T-cell (primary cell): ENCODE measurements at regions not wholly inside any gene's neighbourhood (a gene's known extent, or its start where the extent isn't known, plus 50 kb on each side); places are given as distances from the start of the nearest gene placed in this dataset.

Source experiments
- ATAC-seq, 4 experiments: fragments of 200-7000 bp in 3 of 4; fragments of 150-1000 bp in 1 of 4; cut with Tn5 transposase; replicated peaks in 1 of 4; 1 replicate in 3 of 4; 2 replicates in 1 of 4; pipeline ENCODE4 v1.10.0; 2021; ENCODE audit warnings: moderate library complexity in 3 of 4, mild to moderate bottlenecking in 2 of 4, moderate number of reproducible peaks in 1 of 4
- CTCF ChIA-PET, 2 donors: fragments of 300-600 bp; sonication (Branson Sonifier 250); formaldehyde crosslinking; loops; one replicate each; lab custom pipeline; 2022; ENCODE audit warnings: antibody characterized with exemption in 2 of 2; lab: Charles Lee
- POLR2A ChIA-PET, 2 donors: fragments of 300-600 bp; sonication (Branson Sonifier 250); formaldehyde crosslinking; loops; one replicate each; lab custom pipeline; 2022; ENCODE audit warnings: antibody characterized with exemption in 2 of 2; lab: Charles Lee
- DNase-seq, 35 experiments: peaks; one replicate each; pipeline versions ENCODE4 v3.0.0 to v3.0.0-alpha.2; 2013 to 2023
- H3K27ac ChIP-seq: one replicate; pipeline ENCODE4 v1.5.1; 2013; ENCODE audit warnings: low read length
- H3K27me3 ChIP-seq, 2 experiments: replicated peaks in 1 of 2; 1 replicate in 1 of 2; 2 replicates in 1 of 2; pipeline versions ENCODE4 v1.6.1 to v1.7.0; 2013; ENCODE audit warnings: low read length in 1 of 2, mixed read lengths in 1 of 2; ENCODE audit not compliant: control insufficient read depth in 2 of 2, insufficient read depth in 2 of 2; ENCODE audit errors: extremely low read depth in 1 of 2
- H3K36me3 ChIP-seq, 2 donors: 1 replicate in 1 of 2; 2 replicates in 1 of 2; pipeline versions ENCODE4 v1.6.1 to v1.7.0; 2013; ENCODE audit warnings: low read length in 1 of 2; ENCODE audit not compliant: control insufficient read depth in 2 of 2, insufficient read depth in 1 of 2; ENCODE audit errors: extremely low read depth in 1 of 2
- H3K4me1 ChIP-seq, 2 experiments: 1 replicate in 1 of 2; 2 replicates in 1 of 2; pipeline versions ENCODE4 v1.6.1 to v1.7.0; 2013; ENCODE audit warnings: low read length in 2 of 2, mixed read lengths in 1 of 2; ENCODE audit not compliant: insufficient read depth in 2 of 2, control insufficient read depth in 1 of 2; ENCODE audit errors: extremely low read depth in 1 of 2
- H3K4me3 ChIP-seq, 2 donors: 1 replicate in 1 of 2; 2 replicates in 1 of 2; pipeline versions ENCODE4 v1.5.1 to v1.7.0; 2013; ENCODE audit warnings: mild to moderate bottlenecking in 2 of 2, low read length in 1 of 2, moderate library complexity in 1 of 2; ENCODE audit not compliant: control insufficient read depth in 1 of 2; ENCODE audit errors: extremely low read depth in 1 of 2
- H3K9me3 ChIP-seq: 2 replicates; pipeline ENCODE4 v1.7.0; 2013
- H3K27ac Mint-ChIP-seq, 2 donors: one replicate each; pipeline ENCODE4 v1.8.0; 2020 to 2021; ENCODE audit warnings: mild to moderate bottlenecking in 2 of 2, mixed read lengths in 2 of 2
- H3K27me3 Mint-ChIP-seq, 2 donors: one replicate each; pipeline ENCODE4 v1.8.0; 2021 to 2022; ENCODE audit warnings: mixed read lengths in 2 of 2
- H3K36me3 Mint-ChIP-seq: one replicate; pipeline ENCODE4 v1.8.0; 2021; ENCODE audit warnings: mixed read lengths
- H3K4me1 Mint-ChIP-seq, 3 donors: one replicate each; pipeline ENCODE4 v1.8.0; 2020 to 2022; ENCODE audit warnings: mixed read lengths in 3 of 3, mild to moderate bottlenecking in 1 of 3
- H3K4me3 Mint-ChIP-seq, 3 donors: one replicate each; pipeline ENCODE4 v1.8.0; 2020 to 2022; ENCODE audit warnings: mild to moderate bottlenecking in 3 of 3, mixed read lengths in 3 of 3, moderate library complexity in 3 of 3
- H3K9me3 Mint-ChIP-seq, 3 donors: one replicate each; pipeline ENCODE4 v1.8.0; 2020 to 2022; ENCODE audit warnings: mixed read lengths in 3 of 3
- WGBS: methylation state at CpG from one replicate; pipeline ENCODE4 v1.1.5; 2013; ENCODE audit warnings: missing lambda C conversion rate; ENCODE audit not compliant: insufficient coverage; 5-methylcytosine and 5-hydroxymethylcytosine counted together

DNA sequence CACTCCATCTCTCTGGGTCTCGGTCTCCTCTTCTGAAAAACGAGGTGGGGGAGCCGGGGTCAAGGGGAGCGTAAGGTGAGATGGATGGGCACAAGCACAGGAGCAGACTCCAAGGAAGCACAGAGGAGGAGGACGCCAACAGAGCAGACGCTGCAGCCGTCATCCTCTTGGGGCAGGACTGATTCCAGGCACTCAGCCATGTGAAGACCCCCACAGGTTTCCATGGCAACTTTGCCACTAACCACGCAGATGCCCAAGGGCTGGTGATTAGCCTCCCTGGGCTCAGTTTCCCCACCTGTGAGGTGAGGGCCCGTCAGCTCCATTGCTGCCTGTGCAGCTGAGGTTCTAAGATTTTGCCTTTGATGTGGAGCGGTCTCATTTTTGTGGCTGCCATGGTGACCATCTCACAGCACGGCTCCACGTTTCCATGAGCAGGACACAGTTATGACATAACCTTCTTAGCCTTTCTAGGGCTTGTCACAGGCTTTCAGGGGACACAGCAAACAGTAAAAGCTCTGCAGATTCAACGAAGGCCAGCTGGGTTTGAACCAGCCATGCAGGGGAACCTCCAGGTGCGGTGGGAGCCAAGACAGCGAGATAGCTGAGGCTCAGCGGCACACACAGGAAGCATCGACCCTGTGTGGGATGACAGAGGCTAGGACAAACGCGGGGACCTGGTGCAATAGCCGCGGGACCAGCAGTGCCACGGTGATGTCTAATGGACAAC, 170.3 kb downstream of the NUP210 start:
- ChIA-PET CTCF (no interaction called here), POLR2A (no interaction called here)
- no peaks in the 10 kb centered on the region for H3K4me1 ChIP-seq
- H3K9me3 ChIP-seq: no peaks in the 10 kb centered on the region
- WGBS: 64% methylated on average over 17 of the region's 22 CpGs
- ATAC-seq (no peak), DNase-seq (no peak)
- no peak overlapping the region for H3K4me3 Mint-ChIP-seq
- no peak overlapping the region for H3K27ac Mint-ChIP-seq
- no peaks in the 10 kb centered on the region for H3K9me3 Mint-ChIP-seq
- H3K36me3 ChIP-seq: no peaks in the 10 kb centered on the region
- peaks cover 10 to 12% of the 10 kb centered on the region in 2 donors for H3K27me3 Mint-ChIP-seq
- peaks cover 0 to 38% of the 10 kb centered on the region in 2 experiments for H3K27me3 ChIP-seq
- no peaks in the 10 kb centered on the region for H3K4me1 Mint-ChIP-seq
- no peaks in the 10 kb centered on the region for H3K36me3 Mint-ChIP-seq
- H3K4me3 ChIP-seq: no peak overlapping the region
- H3K27ac ChIP-seq: no peak overlapping the region

GRCh38 chr3:13248640-13249039, 171.5 kb downstream of the NUP210 start:
- peaks cover 10 to 12% of the 10 kb centered on the region in 2 donors for H3K27me3 Mint-ChIP-seq
- no peaks in the 10 kb centered on the region for H3K9me3 Mint-ChIP-seq
- no peak overlapping the region for H3K4me3 Mint-ChIP-seq
- DNase-seq (no peak), ATAC-seq (no peak)
- Histone ChIP-seq H3K36me3 (no peaks in the 10 kb centered on the region), H3K9me3 (no peaks in the 10 kb centered on the region), H3K4me3 (no peak overlapping the region), H3K27ac (no peak overlapping the region), H3K27me3 (peaks cover 0 to 29% of the 10 kb centered on the region in 2 experiments), H3K4me1 (no peaks in the 10 kb centered on the region)
- H3K36me3 Mint-ChIP-seq: no peaks in the 10 kb centered on the region
- H3K4me1 Mint-ChIP-seq: no peaks in the 10 kb centered on the region
- 58% methylated on average over 2 of the region's 6 CpGs for WGBS
- ChIA-PET POLR2A (interaction anchor here in 1 of 2 donors (0.6 kb wide), 1 partner anchor 955 kb away, joined by 6 read pairs; no protein-coding TSS in a partner anchor), CTCF (interaction anchor here in 1 of 2 donors (0.7 kb wide), 1 partner anchor 1039 kb away, joined by 5 read pairs; no protein-coding TSS in a partner anchor)
- H3K27ac Mint-ChIP-seq: no peak overlapping the region

DNA sequence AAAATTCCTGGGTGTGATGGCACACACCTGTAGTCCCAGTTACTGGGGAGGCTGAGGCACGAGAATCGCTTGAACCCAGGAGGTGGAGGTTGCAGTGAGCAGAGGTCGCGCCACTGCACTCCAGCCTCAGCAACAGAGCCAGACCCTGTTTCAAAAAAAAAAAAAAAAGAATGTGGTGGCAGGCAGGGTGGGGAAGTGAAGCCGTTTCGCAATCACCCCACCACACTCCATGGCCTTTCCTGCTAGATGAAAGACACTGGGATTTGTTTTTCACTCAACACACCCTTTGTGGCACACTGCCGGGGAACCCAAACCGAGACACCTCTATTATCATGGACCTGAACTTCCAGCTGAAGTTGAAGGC, 172.4 kb upstream of the IQSEC1 start:
- no peak for ATAC-seq
- no peaks in the 10 kb centered on the region for H3K9me3 ChIP-seq
- Mint-ChIP-seq H3K9me3 (no peaks in the 10 kb centered on the region), H3K4me3 (no peak overlapping the region), H3K27ac (no peak overlapping the region), H3K4me1 (no peaks in the 10 kb centered on the region), H3K27me3 (no peaks in the 10 kb centered on the region), H3K36me3 (no peaks in the 10 kb centered on the region)
- H3K4me1 ChIP-seq: no peaks in the 10 kb centered on the region
- no peak overlapping the region for H3K4me3 ChIP-seq
- DNase-seq: no peak
- no CpG with 5 or more reads among the region's 8 CpGs for WGBS
- CTCF ChIA-PET: no interaction called here
- no peak overlapping the region for H3K27ac ChIP-seq
- no peaks in the 10 kb centered on the region for H3K36me3 ChIP-seq
- POLR2A ChIA-PET: no interaction called here
- peaks cover 0 to 25% of the 10 kb centered on the region in 2 experiments for H3K27me3 ChIP-seq

- Histone ChIP-seq H3K9me3 (no peaks in the 10 kb centered on the region), H3K4me1 (no peaks in the 10 kb centered on the region), H3K27me3 (peaks cover 0 to 21% of the 10 kb centered on the region in 2 experiments), H3K36me3 (no peaks in the 10 kb centered on the region), H3K27ac (no peak overlapping the region), H3K4me3 (no peak overlapping the region)
- Mint-ChIP-seq H3K4me3 (no peak overlapping the region), H3K36me3 (no peaks in the 10 kb centered on the region), H3K9me3 (no peaks in the 10 kb centered on the region), H3K27ac (no peak overlapping the region), H3K27me3 (peaks cover 0 to 1% of the 10 kb centered on the region in 2 donors), H3K4me1 (no peaks in the 10 kb centered on the region)
- ATAC-seq: no peak
- ChIA-PET CTCF (no interaction called here), POLR2A (no interaction called here)
- 87% methylated on average over 9 of the region's 9 CpGs for WGBS
- DNase-seq: no peak
These were observed 170.4 kb upstream of the IQSEC1 start for GRCh38 chr3:13243586-13243985.

GRCh38 chr3:13242364-13242737, 169.1 kb upstream of the IQSEC1 start:
- Mint-ChIP-seq H3K27ac (no peak overlapping the region), H3K27me3 (peaks cover 0 to 7% of the 10 kb centered on the region in 2 donors)
- CTCF ChIA-PET: no interaction called here

GRCh38 chr3:13241621-13242363, 168.6 kb upstream of the IQSEC1 start:
- peaks cover 0 to 7% of the 10 kb centered on the region in 2 donors for H3K27me3 Mint-ChIP-seq
- 86% methylated on average over 8 of the region's 18 CpGs for WGBS
- H3K4me1 Mint-ChIP-seq: no peaks in the 10 kb centered on the region
- H3K9me3 Mint-ChIP-seq: no peaks in the 10 kb centered on the region
- ChIA-PET POLR2A (no interaction called here), CTCF (no interaction called here)
- Histone ChIP-seq H3K4me3 (no peak overlapping the region), H3K4me1 (no peaks in the 10 kb centered on the region), H3K9me3 (no peaks in the 10 kb centered on the region), H3K27me3 (peaks cover 0 to 23% of the 10 kb centered on the region in 2 experiments), H3K27ac (no peak overlapping the region), H3K36me3 (no peaks in the 10 kb centered on the region)
- DNase-seq (no peak), ATAC-seq (no peak)
- no peaks in the 10 kb centered on the region for H3K36me3 Mint-ChIP-seq
- H3K4me3 Mint-ChIP-seq: no peak overlapping the region
- no peak overlapping the region for H3K27ac Mint-ChIP-seq

More at GRCh38 chr3:13242364-13242737, 169.1 kb upstream of the IQSEC1 start:
- DNase-seq (no peak), ATAC-seq (no peak)
- H3K27me3 ChIP-seq: peaks cover 0 to 23% of the 10 kb centered on the region in 2 experiments
- H3K9me3 ChIP-seq: no peaks in the 10 kb centered on the region
- Mint-ChIP-seq H3K9me3 (no peaks in the 10 kb centered on the region), H3K4me3 (no peak overlapping the region), H3K4me1 (no peaks in the 10 kb centered on the region), H3K36me3 (no peaks in the 10 kb centered on the region)
- WGBS: 69% methylated on average over 7 of the region's 8 CpGs
- no peaks in the 10 kb centered on the region for H3K4me1 ChIP-seq
- no peaks in the 10 kb centered on the region for H3K36me3 ChIP-seq
- H3K4me3 ChIP-seq: no peak overlapping the region
- POLR2A ChIA-PET: no interaction called here
- H3K27ac ChIP-seq: no peak overlapping the region
